Prostate gland (tissue), 2 donors: ENCODE measurements at regions not wholly inside any gene's neighbourhood (a gene's known extent, or its start where the extent isn't known, plus 50 kb on each side); places are given as distances from the start of the nearest gene placed in this dataset.

ENCODE experiments used
- POLR2AphosphoS5 ChIP-seq: sonication (generic); formaldehyde crosslinking; IDR thresholded peaks from one replicate; pipeline ENCODE4 v1.6.1; 2017; ENCODE audit warnings: antibody characterized with exemption
- TF ChIP-seq, protein P1 (sequence below), 4 experiments: fragments of 200-600 bp in 2 of 4; fragments of 450-650 bp in 2 of 4; sonication (generic) in 2 of 4; IDR thresholded peaks; 1 replicate in 3 of 4; 2 replicates in 1 of 4; pipeline ENCODE4 v1.5.1; 2016 to 2019; ENCODE audit warnings: antibody characterized with exemption in 4 of 4, mild to moderate bottlenecking in 2 of 4, moderate library complexity in 2 of 4

DNA sequence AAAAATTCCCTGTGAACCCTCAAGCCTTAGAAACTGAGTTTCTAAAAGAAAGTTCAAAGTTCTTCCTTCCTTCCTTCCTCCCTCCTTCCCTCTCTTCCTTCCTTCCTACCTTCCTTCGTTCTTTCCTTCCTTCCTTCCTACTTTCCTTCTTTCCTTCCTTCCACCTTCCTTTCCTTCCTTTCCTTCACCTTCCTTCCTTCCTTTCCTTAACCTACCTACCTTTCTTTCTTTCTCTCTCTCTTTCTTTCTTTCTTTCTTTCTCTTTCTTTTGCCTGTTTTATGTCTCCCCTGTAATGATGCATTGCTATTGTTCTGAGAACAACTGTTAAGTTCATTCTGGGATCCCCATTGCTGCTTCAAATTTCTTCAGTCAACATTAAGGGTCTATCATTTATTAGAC lies 551.1 kb downstream of the TFEC start:
- TF ChIP-seq, protein P1, sequence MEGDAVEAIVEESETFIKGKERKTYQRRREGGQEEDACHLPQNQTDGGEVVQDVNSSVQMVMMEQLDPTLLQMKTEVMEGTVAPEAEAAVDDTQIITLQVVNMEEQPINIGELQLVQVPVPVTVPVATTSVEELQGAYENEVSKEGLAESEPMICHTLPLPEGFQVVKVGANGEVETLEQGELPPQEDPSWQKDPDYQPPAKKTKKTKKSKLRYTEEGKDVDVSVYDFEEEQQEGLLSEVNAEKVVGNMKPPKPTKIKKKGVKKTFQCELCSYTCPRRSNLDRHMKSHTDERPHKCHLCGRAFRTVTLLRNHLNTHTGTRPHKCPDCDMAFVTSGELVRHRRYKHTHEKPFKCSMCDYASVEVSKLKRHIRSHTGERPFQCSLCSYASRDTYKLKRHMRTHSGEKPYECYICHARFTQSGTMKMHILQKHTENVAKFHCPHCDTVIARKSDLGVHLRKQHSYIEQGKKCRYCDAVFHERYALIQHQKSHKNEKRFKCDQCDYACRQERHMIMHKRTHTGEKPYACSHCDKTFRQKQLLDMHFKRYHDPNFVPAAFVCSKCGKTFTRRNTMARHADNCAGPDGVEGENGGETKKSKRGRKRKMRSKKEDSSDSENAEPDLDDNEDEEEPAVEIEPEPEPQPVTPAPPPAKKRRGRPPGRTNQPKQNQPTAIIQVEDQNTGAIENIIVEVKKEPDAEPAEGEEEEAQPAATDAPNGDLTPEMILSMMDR (IDR thresholded peaks at IDR 0.05): no peak
- no peak for TF ChIP-seq POLR2AphosphoS5
